ENCODE measurements at regions not wholly inside any gene's neighbourhood (a gene's known extent, or its start where the extent isn't known, plus 50 kb on each side); places are given as distances from the start of the nearest gene placed in this dataset.

- DNase-seq = no peak
Measured at GRCh38 chr4:42736527-42737195, 79.8 kb upstream of the ATP8A1 start.

DNA sequence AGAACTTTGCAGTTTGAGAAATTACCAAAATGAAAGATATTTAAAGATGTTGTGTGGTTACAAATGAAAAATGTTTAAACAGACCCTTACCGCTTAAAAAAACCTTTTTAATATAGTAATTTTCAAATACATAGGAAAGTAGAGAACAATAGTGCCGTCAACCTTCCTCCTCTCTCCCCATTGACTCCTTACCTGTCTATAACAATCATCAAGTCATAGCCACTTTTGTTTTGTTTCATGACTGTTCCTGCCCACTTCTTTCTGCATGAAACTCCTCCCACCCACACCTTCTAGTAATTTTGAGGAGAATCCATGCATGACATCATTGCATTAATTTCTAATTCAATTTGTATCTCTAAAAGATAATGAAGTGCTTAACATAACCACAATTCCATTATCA, 76.5 kb upstream of the ATP8A1 start:
- DNase-seq = no peak

- DNase-seq = no peak
Measured at GRCh38 chr4:42732776-42733175, 75.9 kb upstream of the ATP8A1 start.

DNA sequence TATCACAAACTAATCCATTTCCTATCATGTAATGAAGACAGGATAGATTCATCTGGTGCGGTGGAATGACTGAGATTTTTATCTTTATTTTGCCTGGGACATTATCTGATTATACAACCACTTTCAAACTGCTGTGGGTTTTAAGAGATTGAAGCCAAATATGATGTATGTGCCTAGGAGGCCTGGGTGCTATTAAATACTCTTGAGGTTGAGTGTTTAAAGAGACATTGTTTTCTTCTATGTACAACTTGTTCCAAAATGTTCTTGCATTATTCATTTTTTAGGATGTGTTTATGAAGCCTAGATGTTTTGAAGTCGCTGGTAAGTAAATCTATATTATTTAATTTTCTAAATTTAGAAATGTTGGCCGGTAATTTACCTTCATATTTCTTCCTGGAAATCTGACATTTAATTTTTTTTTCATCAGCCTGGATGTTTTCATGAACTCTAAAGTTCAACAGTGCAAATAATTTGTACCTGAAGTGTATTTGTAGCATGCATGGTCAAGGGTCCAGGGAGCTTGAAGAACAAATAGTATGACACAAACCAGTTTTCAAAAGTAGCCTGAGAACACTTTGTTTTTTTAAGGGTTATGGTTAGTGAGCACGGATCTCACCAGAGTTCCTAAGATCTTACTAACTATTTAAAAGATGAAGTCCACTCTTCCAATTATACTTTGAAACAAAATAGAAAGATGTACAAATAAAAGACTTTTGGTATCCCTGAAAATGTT, 72.8 kb upstream of the ATP8A1 start:
- no peak for DNase-seq

DNA sequence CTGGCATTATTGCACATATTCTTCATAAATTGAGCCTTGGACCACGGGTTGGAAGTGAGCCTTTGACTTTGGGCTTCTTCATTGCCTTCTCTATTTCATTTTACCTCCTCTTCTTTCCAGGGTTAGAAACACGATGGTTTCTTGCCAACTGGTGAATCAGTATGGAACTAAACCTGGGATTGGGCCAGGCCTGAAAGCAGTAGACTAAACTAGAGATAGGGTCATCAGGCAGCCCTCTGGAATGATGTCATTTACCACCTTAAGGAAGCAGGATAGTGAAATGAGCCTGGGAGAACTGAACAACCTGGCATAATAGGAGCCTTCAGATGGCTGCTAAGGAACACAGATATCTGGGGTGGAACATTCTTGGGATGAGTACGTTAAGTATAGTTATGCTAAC, 67.5 kb upstream of the ATP8A1 start:
- DNase-seq = no peak

- DNase-seq = no peak
Measured at GRCh38 chr4:42720533-42720932, 63.6 kb upstream of the ATP8A1 start.

GRCh38 chr4:42719257-42719656, 62.4 kb upstream of the ATP8A1 start:
- DNase-seq = no peak

DNA sequence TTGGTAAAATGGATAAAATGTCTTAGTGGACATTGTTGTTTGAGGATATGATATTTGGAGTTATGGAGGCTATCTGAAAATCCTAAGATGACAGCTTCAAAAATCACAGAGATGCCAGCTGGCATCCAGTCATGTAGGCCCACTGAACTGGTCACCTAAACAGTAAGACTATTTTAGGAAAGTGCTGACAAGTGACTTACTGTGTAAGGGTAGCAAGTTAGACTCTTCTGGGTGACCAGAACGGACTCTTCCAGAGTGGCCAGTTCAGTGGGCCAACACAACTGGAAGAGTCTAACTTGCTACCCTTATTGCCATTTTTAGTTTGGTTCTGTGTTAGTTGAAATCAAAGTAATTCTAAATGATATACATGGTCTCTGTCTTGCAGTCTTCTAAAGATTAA, 61.4 kb upstream of the ATP8A1 start:
- DNase-seq = no peak

DNA sequence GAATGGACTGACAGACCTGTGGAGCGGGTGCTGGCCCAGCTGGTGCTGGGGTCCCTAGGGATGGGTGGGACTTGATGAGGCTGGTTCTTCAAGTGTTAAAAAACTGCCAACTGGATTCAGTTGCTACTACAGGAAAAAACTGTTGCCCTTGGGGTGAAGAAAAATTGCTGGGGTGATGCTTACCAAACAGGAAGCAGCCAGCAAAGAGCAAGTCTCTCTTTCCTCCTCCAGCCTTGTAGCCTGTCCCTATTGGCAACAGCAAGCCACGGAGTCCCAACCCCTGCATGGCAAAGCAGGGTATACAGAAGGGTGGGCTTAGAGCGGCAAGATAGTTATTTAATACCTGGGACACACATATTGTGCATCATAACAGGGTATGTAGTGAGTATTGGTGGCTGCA, 60.1 kb upstream of the ATP8A1 start:
- no peak for DNase-seq

DNA sequence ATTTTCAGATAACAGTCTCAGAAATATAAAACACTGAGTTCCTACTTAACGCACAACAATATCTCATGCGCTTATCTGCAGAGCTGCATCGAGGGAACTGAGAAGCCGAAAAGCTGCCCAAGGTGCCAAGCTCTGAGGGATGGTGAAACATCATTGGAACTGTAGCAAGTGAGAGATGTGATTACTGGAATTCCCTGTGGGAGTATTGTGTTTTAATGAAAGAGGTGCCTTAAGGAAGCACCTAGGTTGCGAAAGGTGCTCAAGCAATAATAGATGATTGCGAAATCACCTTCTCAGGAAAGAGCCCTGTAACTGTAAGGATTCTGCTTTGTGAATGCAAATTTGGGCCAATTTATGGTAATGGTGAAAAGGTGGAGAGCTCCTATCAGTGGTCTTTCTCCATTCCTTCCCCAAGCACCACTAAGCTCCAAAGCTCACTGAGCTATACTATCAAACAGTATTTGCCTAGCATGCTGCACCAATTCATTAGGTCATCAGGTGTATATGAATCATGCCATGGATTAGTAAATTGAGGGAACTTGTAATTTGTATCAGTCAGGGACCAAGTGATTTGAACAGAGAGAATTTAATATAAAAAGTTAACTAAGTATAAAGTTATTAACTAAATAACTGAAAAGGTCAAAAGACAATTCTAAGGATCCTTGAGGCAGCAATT, 59.0 kb upstream of the ATP8A1 start:
- DNase-seq = no peak

GRCh38 chr4:42713391-42713790, 56.5 kb upstream of the ATP8A1 start:
- no peak for DNase-seq

- DNase-seq = no peak
Measured at GRCh38 chr4:42712854-42713253, 55.9 kb upstream of the ATP8A1 start.

GRCh38 chr4:42711496-42711895, 54.6 kb upstream of the ATP8A1 start:
- no peak for DNase-seq

- no peak for DNase-seq
Measured at GRCh38 chr4:42710761-42711160, 53.9 kb upstream of the ATP8A1 start.

GRCh38 chr4:42710329-42710728, 53.4 kb upstream of the ATP8A1 start:
- no peak for DNase-seq

GRCh38 chr4:42709392-42710065, 52.6 kb upstream of the ATP8A1 start:
- DNase-seq = peak; percentile 16

DNA sequence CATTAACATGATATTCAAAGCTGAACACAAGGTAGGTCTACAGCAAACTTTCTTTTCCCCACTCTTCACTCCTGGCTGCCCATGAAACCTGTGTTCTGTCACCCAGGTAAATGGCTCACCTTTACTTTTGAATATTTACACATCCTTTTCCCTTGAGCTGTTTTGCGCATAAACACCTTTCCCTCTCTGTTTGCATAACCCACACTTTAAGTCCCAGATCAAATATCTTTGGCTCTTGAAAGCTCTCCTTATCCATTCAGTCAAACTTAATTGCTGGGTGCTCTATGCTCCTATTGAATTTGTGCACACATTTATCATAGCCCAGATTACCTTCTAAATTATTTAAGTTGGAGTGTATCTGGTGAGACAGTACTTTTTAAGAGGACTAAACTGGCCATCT, 51.7 kb upstream of the ATP8A1 start:
- DNase-seq = peak; percentile 60

Data from NCI-H510A treated with DMSO at 0.1 percent for 48 hours (cell line).